ENCODE measurements at regions not wholly inside any gene's neighbourhood (a gene's known extent, or its start where the extent isn't known, plus 50 kb on each side); places are given as distances from the start of the nearest gene placed in this dataset.

- H3K14ac ChIP-seq (ENCODE audit: low read length in 2 of 2), result no peak overlapping the region
- peaks cover 14 to 43% of the 10 kb centered on the region in 2 experiments for H3K36me3 ChIP-seq (ENCODE audit: control insufficient read depth in 1 of 2, insufficient read depth in 2 of 2, low read depth in 1 of 2, low read length in 2 of 2)
- no peak overlapping the region for H2BK120ac ChIP-seq (ENCODE audit: low read depth, low read length)
- peaks cover 11% of the 10 kb centered on the region for H3K4me1 ChIP-seq (ENCODE audit: control insufficient read depth, insufficient read depth, low read depth, low read length)
- H3K23ac ChIP-seq (ENCODE audit: low read length in 2 of 2), result no peak overlapping the region
- peak overlapping the region in 1 of 2 experiments; percentile 34 for H3K18ac ChIP-seq (ENCODE audit: low read depth in 1 of 2, low read length in 2 of 2)
- no peak overlapping the region for H3K4ac ChIP-seq (ENCODE audit: low read depth in 1 of 2, low read length in 2 of 2)
- H3K79me1 ChIP-seq (replicated peaks; ENCODE audit: low read length, poor library complexity, severe bottlenecking), result peaks cover 14% of the 10 kb centered on the region
- H2BK12ac ChIP-seq (ENCODE audit: low read length in 2 of 2), result no peak overlapping the region
- no peak overlapping the region for H3K4me3 ChIP-seq (ENCODE audit: insufficient read depth in 1 of 2, low read depth in 1 of 2, low read length in 2 of 2)
- no peak overlapping the region for H3K27ac ChIP-seq (ENCODE audit: low read length, poor library complexity, severe bottlenecking)
- WGBS, result 57% methylated on average over 9 of the region's 10 CpGs
- DNase-seq, result peak; percentile 93
- no peak overlapping the region for H4K91ac ChIP-seq (ENCODE audit: low read length)
- no peak overlapping the region for H2AK5ac ChIP-seq (ENCODE audit: low read length, severe bottlenecking)
- no peak overlapping the region for H2AFZ ChIP-seq (ENCODE audit: low read depth, low read length)
- no peak overlapping the region for H2BK5ac ChIP-seq (ENCODE audit: low read depth, low read length, poor library complexity, severe bottlenecking)
- no peaks in the 10 kb centered on the region for H3K27me3 ChIP-seq (ENCODE audit: control insufficient read depth in 1 of 2, insufficient read depth in 1 of 2, low read length in 2 of 2)
- peak overlapping the region; percentile 3 for H3K9ac ChIP-seq (ENCODE audit: low read length)
- H3K9me3 ChIP-seq (ENCODE audit: control insufficient read depth, low read length), result no peaks in the 10 kb centered on the region
- H4K8ac ChIP-seq (ENCODE audit: low read length), result peak overlapping the region; percentile 33
- no peak overlapping the region for H3K4me2 ChIP-seq (ENCODE audit: low read length, poor library complexity, severe bottlenecking)
- no peak overlapping the region for H2BK15ac ChIP-seq (ENCODE audit: low read depth, poor library complexity, severe bottlenecking)
Measured at GRCh38 chr20:19947611-19948264, 69.4 kb upstream of the NAA20 start.

- Histone ChIP-seq H2BK5ac (ENCODE audit: low read depth, low read length, poor library complexity, severe bottlenecking) (no peak overlapping the region), H2BK15ac (ENCODE audit: low read depth, poor library complexity, severe bottlenecking) (no peak overlapping the region), H3K9ac (ENCODE audit: low read length) (no peak overlapping the region), H2AK5ac (ENCODE audit: low read length, severe bottlenecking) (no peak overlapping the region), H3K18ac (ENCODE audit: low read depth in 1 of 2, low read length in 2 of 2) (peak overlapping the region in 1 of 2 experiments; percentile 37), H3K27ac (ENCODE audit: low read length, poor library complexity, severe bottlenecking) (no peak overlapping the region), H2AFZ (ENCODE audit: low read depth, low read length) (no peak overlapping the region), H3K27me3 (ENCODE audit: control insufficient read depth in 1 of 2, insufficient read depth in 1 of 2, low read length in 2 of 2) (no peaks in the 10 kb centered on the region), H3K23ac (ENCODE audit: low read length in 2 of 2) (no peak overlapping the region), H4K91ac (ENCODE audit: low read length) (no peak overlapping the region), H2BK120ac (ENCODE audit: low read depth, low read length) (no peak overlapping the region), H3K36me3 (ENCODE audit: control insufficient read depth in 1 of 2, insufficient read depth in 2 of 2, low read depth in 1 of 2, low read length in 2 of 2) (peaks cover 10 to 46% of the 10 kb centered on the region in 2 experiments), H3K4me2 (ENCODE audit: low read length, poor library complexity, severe bottlenecking) (no peak overlapping the region), H3K79me1 (replicated peaks; ENCODE audit: low read length, poor library complexity, severe bottlenecking) (peaks cover 12% of the 10 kb centered on the region), H3K9me3 (ENCODE audit: control insufficient read depth, low read length) (no peaks in the 10 kb centered on the region), H2BK12ac (ENCODE audit: low read length in 2 of 2) (no peak overlapping the region), H4K8ac (ENCODE audit: low read length) (no peak overlapping the region), H3K14ac (ENCODE audit: low read length in 2 of 2) (no peak overlapping the region), H3K4ac (ENCODE audit: low read depth in 1 of 2, low read length in 2 of 2) (no peak overlapping the region), H3K4me1 (ENCODE audit: control insufficient read depth, insufficient read depth, low read depth, low read length) (peaks cover 9% of the 10 kb centered on the region), H3K4me3 (ENCODE audit: insufficient read depth in 1 of 2, low read depth in 1 of 2, low read length in 2 of 2) (no peak overlapping the region)
- WGBS, result 94% methylated on average over 9 of the region's 10 CpGs
- no peak for DNase-seq
Measured at GRCh38 chr20:19949195-19949867, 67.8 kb upstream of the NAA20 start.

DNA sequence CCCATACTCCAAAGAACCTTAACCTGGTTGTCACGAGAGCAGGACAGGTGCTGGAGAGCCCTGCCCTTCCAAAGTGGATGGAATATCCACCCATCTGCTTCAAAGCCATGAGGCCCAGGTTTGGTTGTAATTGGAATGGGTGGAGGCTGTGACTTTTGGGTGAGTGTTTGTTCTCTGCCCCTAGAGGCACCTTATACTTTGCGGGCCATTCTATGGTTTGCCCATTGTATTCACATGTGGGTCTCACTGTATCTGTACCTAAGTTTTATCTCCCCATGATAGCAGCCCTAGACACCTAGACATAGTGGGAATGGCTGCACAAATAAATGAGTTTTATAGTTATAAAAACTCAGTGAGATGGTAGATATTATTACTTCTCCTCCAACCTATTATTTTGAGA, 67.1 kb upstream of the NAA20 start:
- 100% methylated on average over 1 of the region's 2 CpGs for WGBS
- H3K79me1 ChIP-seq (replicated peaks; ENCODE audit: low read length, poor library complexity, severe bottlenecking), result peaks cover 14% of the 10 kb centered on the region

GRCh38 chr20:19952392-19952791, 64.8 kb upstream of the NAA20 start:
- peaks cover 11% of the 10 kb centered on the region for H3K79me1 ChIP-seq (replicated peaks; ENCODE audit: low read length, poor library complexity, severe bottlenecking)
- WGBS, result 83% methylated on average over 3 of the region's 3 CpGs

More for the DNA sequence above, 67.1 kb upstream of the NAA20 start:
- Histone ChIP-seq H3K27me3 (ENCODE audit: control insufficient read depth in 1 of 2, insufficient read depth in 1 of 2, low read length in 2 of 2) (no peaks in the 10 kb centered on the region), H3K4me2 (ENCODE audit: low read length, poor library complexity, severe bottlenecking) (no peak overlapping the region), H3K4me3 (ENCODE audit: insufficient read depth in 1 of 2, low read depth in 1 of 2, low read length in 2 of 2) (no peak overlapping the region), H2BK12ac (ENCODE audit: low read length in 2 of 2) (no peak overlapping the region), H2AFZ (ENCODE audit: low read depth, low read length) (no peak overlapping the region), H4K91ac (ENCODE audit: low read length) (no peak overlapping the region), H3K4ac (ENCODE audit: low read depth in 1 of 2, low read length in 2 of 2) (no peak overlapping the region), H3K9me3 (ENCODE audit: control insufficient read depth, low read length) (no peaks in the 10 kb centered on the region), H3K36me3 (ENCODE audit: control insufficient read depth in 1 of 2, insufficient read depth in 2 of 2, low read depth in 1 of 2, low read length in 2 of 2) (peaks cover 10 to 52% of the 10 kb centered on the region in 2 experiments), H3K4me1 (ENCODE audit: control insufficient read depth, insufficient read depth, low read depth, low read length) (peaks cover 8% of the 10 kb centered on the region), H3K9ac (ENCODE audit: low read length) (no peak overlapping the region), H2BK120ac (ENCODE audit: low read depth, low read length) (no peak overlapping the region), H3K14ac (ENCODE audit: low read length in 2 of 2) (no peak overlapping the region), H2AK5ac (ENCODE audit: low read length, severe bottlenecking) (no peak overlapping the region), H4K8ac (ENCODE audit: low read length) (no peak overlapping the region), H3K27ac (ENCODE audit: low read length, poor library complexity, severe bottlenecking) (no peak overlapping the region), H3K18ac (ENCODE audit: low read depth in 1 of 2, low read length in 2 of 2) (no peak overlapping the region), H3K23ac (ENCODE audit: low read length in 2 of 2) (no peak overlapping the region), H2BK15ac (ENCODE audit: low read depth, poor library complexity, severe bottlenecking) (no peak overlapping the region), H2BK5ac (ENCODE audit: low read depth, low read length, poor library complexity, severe bottlenecking) (no peak overlapping the region)
- no peak for DNase-seq

More at GRCh38 chr20:19952392-19952791, 64.8 kb upstream of the NAA20 start:
- H2BK5ac ChIP-seq (ENCODE audit: low read depth, low read length, poor library complexity, severe bottlenecking), result no peak overlapping the region
- no peak overlapping the region for H3K4me3 ChIP-seq (ENCODE audit: insufficient read depth in 1 of 2, low read depth in 1 of 2, low read length in 2 of 2)
- H2BK15ac ChIP-seq (ENCODE audit: low read depth, poor library complexity, severe bottlenecking), result no peak overlapping the region
- no peak overlapping the region for H2AK5ac ChIP-seq (ENCODE audit: low read length, severe bottlenecking)
- no peak overlapping the region for H2AFZ ChIP-seq (ENCODE audit: low read depth, low read length)
- no peaks in the 10 kb centered on the region for H3K27me3 ChIP-seq (ENCODE audit: control insufficient read depth in 1 of 2, insufficient read depth in 1 of 2, low read length in 2 of 2)
- no peak overlapping the region for H4K91ac ChIP-seq (ENCODE audit: low read length)
- H2BK120ac ChIP-seq (ENCODE audit: low read depth, low read length), result no peak overlapping the region
- H3K4me1 ChIP-seq (ENCODE audit: control insufficient read depth, insufficient read depth, low read depth, low read length), result peaks cover 2% of the 10 kb centered on the region
- no peak overlapping the region for H3K14ac ChIP-seq (ENCODE audit: low read length in 2 of 2)
- H3K4me2 ChIP-seq (ENCODE audit: low read length, poor library complexity, severe bottlenecking), result no peak overlapping the region
- peaks cover 22 to 65% of the 10 kb centered on the region in 2 experiments for H3K36me3 ChIP-seq (ENCODE audit: control insufficient read depth in 1 of 2, insufficient read depth in 2 of 2, low read depth in 1 of 2, low read length in 2 of 2)
- no peak overlapping the region for H3K23ac ChIP-seq (ENCODE audit: low read length in 2 of 2)
- H4K8ac ChIP-seq (ENCODE audit: low read length), result no peak overlapping the region
- no peak overlapping the region for H3K18ac ChIP-seq (ENCODE audit: low read depth in 1 of 2, low read length in 2 of 2)
- no peak overlapping the region for H3K9ac ChIP-seq (ENCODE audit: low read length)
- no peak overlapping the region for H3K27ac ChIP-seq (ENCODE audit: low read length, poor library complexity, severe bottlenecking)
- H3K9me3 ChIP-seq (ENCODE audit: control insufficient read depth, low read length), result no peaks in the 10 kb centered on the region
- H3K4ac ChIP-seq (ENCODE audit: low read depth in 1 of 2, low read length in 2 of 2), result no peak overlapping the region
- no peak for DNase-seq
- H2BK12ac ChIP-seq (ENCODE audit: low read length in 2 of 2), result no peak overlapping the region
